HG03558 (cell line): ENCODE measurements at regions not wholly inside any gene's neighbourhood (a gene's known extent, or its start where the extent isn't known, plus 50 kb on each side); places are given as distances from the start of the nearest gene placed in this dataset.
"Not testable (repeated sequence)": the region's sequence is repeated elsewhere in the genome, so short reads cannot be mapped to it uniquely, and the experiment has no call there.

Experiments used
- ATAC-seq: cut with Tn5 transposase; IDR thresholded peaks from one replicate; pipeline ENCODE4 v1.9.1; 2021; ENCODE audit warnings: moderate number of reproducible peaks; ENCODE audit not compliant: unreplicated experiment; ENCODE audit errors: extremely low read depth

GRCh38 chr5:8730194-8730593 lies 815.7 kb downstream of the SEMA5A start:
- no peak for ATAC-seq

GRCh38 chr5:8731110-8731509 lies 814.8 kb downstream of the SEMA5A start:
- ATAC-seq, result not testable (repeated sequence)

GRCh38 chr5:8740595-8740994 lies 805.3 kb downstream of the SEMA5A start:
- ATAC-seq, result no peak

- ATAC-seq, result no peak
Observed at GRCh38 chr5:8749556-8749955, 796.3 kb downstream of the SEMA5A start.

- no peak for ATAC-seq
Observed at GRCh38 chr5:8750100-8750499, 795.8 kb downstream of the SEMA5A start.

GRCh38 chr5:8751971-8752370 lies 793.9 kb downstream of the SEMA5A start:
- ATAC-seq, result no peak

- ATAC-seq, result no peak
Observed at GRCh38 chr5:8752595-8752994, 793.3 kb downstream of the SEMA5A start.

- no peak for ATAC-seq
Observed at GRCh38 chr5:8756498-8757084, 789.3 kb downstream of the SEMA5A start.

GRCh38 chr5:8765886-8766285 lies 780.0 kb downstream of the SEMA5A start:
- no peak for ATAC-seq

- ATAC-seq, result no peak
Observed at GRCh38 chr5:8766448-8766847, 779.4 kb downstream of the SEMA5A start.

- no peak for ATAC-seq
Observed at GRCh38 chr5:8767111-8767510, 778.8 kb downstream of the SEMA5A start.

- ATAC-seq, result no peak
Observed at GRCh38 chr5:8767746-8768145, 778.1 kb downstream of the SEMA5A start.

GRCh38 chr5:8769631-8770030 lies 776.2 kb downstream of the SEMA5A start:
- ATAC-seq, result no peak

- ATAC-seq, result no peak
Observed at GRCh38 chr5:8770431-8770830, 775.4 kb downstream of the SEMA5A start.

GRCh38 chr5:8773046-8773615 lies 772.7 kb downstream of the SEMA5A start:
- ATAC-seq, result no peak

- ATAC-seq, result no peak
Observed at GRCh38 chr5:8784692-8785091, 761.2 kb downstream of the SEMA5A start.

- ATAC-seq, result no peak
Observed at GRCh38 chr5:8788246-8788645, 757.6 kb downstream of the SEMA5A start.

GRCh38 chr5:8805653-8806052 lies 740.2 kb downstream of the SEMA5A start:
- ATAC-seq, result no peak

- ATAC-seq, result no peak
Observed at GRCh38 chr5:8807636-8808035, 738.2 kb downstream of the SEMA5A start.

- ATAC-seq, result no peak
Observed at GRCh38 chr5:8811581-8811980, 734.3 kb downstream of the SEMA5A start.

GRCh38 chr5:8813180-8813579 lies 732.7 kb downstream of the SEMA5A start:
- no peak for ATAC-seq

- ATAC-seq, result no peak
Observed at GRCh38 chr5:8814105-8814504, 731.8 kb downstream of the SEMA5A start.
